Muscle layer of colon (tissue), 2 donors: ENCODE measurements at regions not wholly inside any gene's neighbourhood (a gene's known extent, or its start where the extent isn't known, plus 50 kb on each side); places are given as distances from the start of the nearest gene placed in this dataset.
"Not testable (repeated sequence)": the region's sequence is repeated elsewhere in the genome, so short reads cannot be mapped to it uniquely, and the experiment has no call there.

ENCODE experiments used
- H3K27ac ChIP-seq: one replicate; pipeline ENCODE4 v1.7.0; 2013; ENCODE audit warnings: low read depth, mild to moderate bottlenecking, low read length, moderate library complexity
- H3K27me3 ChIP-seq, 2 donors: one replicate each; pipeline ENCODE4 v1.7.0; 2013; ENCODE audit warnings: low read length in 2 of 2, mild to moderate bottlenecking in 2 of 2; ENCODE audit not compliant: insufficient read depth in 2 of 2, control insufficient read depth in 1 of 2
- H3K36me3 ChIP-seq: one replicate; pipeline ENCODE4 v1.7.0; 2013; ENCODE audit warnings: mild to moderate bottlenecking, low read length; ENCODE audit not compliant: insufficient read depth
- H3K4me1 ChIP-seq: one replicate; pipeline ENCODE4 v1.7.0; 2013; ENCODE audit warnings: mild to moderate bottlenecking, low read length; ENCODE audit not compliant: insufficient read depth
- H3K4me3 ChIP-seq, 2 donors: one replicate each; pipeline ENCODE4 v1.7.0; 2013; ENCODE audit warnings: low read length in 2 of 2, low read depth in 1 of 2, mild to moderate bottlenecking in 1 of 2, moderate library complexity in 1 of 2
- H3K9ac ChIP-seq: one replicate; pipeline ENCODE4 v1.7.0; 2013; ENCODE audit warnings: low read length
- H3K9me3 ChIP-seq: one replicate; pipeline ENCODE4 v1.7.0; 2013; ENCODE audit warnings: mild to moderate bottlenecking, low read length
- donor health status: abdominal sarcoma.
- donor health status: Adenocarcinoma of cecum.

- not testable (repeated sequence) for H3K27me3 ChIP-seq, H3K4me1 ChIP-seq, H3K9ac ChIP-seq, H3K36me3 ChIP-seq, H3K4me3 ChIP-seq, H3K27ac ChIP-seq, H3K9me3 ChIP-seq
Observed at GRCh38 chr2:89947208-89947815, 1255.8 kb downstream of the RPIA start.

DNA sequence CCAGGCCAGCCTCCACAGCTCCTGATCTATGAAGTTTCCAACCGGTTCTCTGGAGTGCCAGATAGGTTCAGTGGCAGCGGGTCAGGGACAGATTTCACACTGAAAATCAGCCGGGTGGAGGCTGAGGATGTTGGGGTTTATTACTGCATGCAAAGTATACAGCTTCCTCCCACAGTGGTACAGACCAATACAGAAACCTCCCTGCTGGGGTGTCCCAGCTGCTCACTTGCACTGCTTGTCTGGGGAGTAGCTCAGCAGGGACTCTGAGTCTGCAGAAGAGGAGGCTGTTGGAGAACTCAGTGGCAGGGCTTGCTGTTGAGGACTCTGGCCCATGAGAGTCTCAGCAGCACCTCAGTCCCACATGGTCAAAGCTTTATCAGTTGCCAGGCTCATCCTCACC lies 1256.6 kb downstream of the RPIA start:
- H3K4me3 ChIP-seq, H3K9me3 ChIP-seq, H3K27ac ChIP-seq, H3K27me3 ChIP-seq, H3K4me1 ChIP-seq, H3K36me3 ChIP-seq, H3K9ac ChIP-seq: not testable (repeated sequence)

GRCh38 chr2:89950807-89951206 lies 1259.3 kb downstream of the RPIA start:
- not testable (repeated sequence) for H3K27me3 ChIP-seq, H3K36me3 ChIP-seq, H3K27ac ChIP-seq, H3K9ac ChIP-seq, H3K4me3 ChIP-seq, H3K9me3 ChIP-seq, H3K4me1 ChIP-seq

GRCh38 chr2:89957236-89957635 lies 1265.8 kb downstream of the RPIA start:
- H3K4me3 ChIP-seq, H3K27me3 ChIP-seq, H3K36me3 ChIP-seq, H3K9ac ChIP-seq, H3K9me3 ChIP-seq, H3K27ac ChIP-seq, H3K4me1 ChIP-seq: not testable (repeated sequence)

- not testable (repeated sequence) for H3K9ac ChIP-seq, H3K27ac ChIP-seq, H3K4me3 ChIP-seq, H3K36me3 ChIP-seq, H3K27me3 ChIP-seq, H3K9me3 ChIP-seq, H3K4me1 ChIP-seq
Observed at GRCh38 chr2:89959729-89960378, 1268.4 kb downstream of the RPIA start.

DNA sequence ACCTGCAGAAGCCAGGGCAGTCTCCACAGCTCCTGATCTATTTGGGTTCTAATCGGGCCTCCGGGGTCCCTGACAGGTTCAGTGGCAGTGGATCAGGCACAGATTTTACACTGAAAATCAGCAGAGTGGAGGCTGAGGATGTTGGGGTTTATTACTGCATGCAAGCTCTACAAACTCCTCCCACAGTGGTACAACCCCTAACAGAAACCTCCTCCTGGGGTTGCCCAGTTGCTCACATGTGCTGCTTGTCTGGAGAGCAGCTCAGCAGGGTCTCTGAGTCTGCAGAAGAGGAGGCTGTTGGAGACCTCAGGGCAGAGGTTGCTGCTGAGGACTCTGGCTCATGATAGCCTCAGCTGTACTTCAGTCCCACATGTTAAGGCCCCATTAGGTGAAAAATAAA lies 1269.1 kb downstream of the RPIA start:
- not testable (repeated sequence) for H3K4me3 ChIP-seq, H3K9ac ChIP-seq, H3K4me1 ChIP-seq, H3K27me3 ChIP-seq, H3K27ac ChIP-seq, H3K9me3 ChIP-seq, H3K36me3 ChIP-seq

DNA sequence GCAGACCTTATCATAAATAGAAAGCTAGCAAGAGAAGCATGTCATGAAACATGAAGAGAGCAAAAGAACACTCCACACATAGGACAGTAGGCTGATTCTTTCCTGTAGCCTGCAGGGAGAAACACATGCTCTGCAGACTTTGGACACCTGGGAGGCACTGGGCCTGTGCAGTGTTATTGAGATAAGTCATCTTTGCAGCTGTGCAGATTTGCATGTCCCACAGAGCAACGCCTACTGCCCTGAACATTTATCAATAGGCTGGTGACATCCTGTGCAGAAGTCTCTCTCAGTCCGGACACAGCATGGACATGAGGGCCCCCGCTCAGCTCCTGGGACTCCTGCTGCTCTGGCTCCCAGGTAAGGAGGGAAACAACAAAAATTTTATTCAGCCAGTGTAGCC lies 1277.1 kb downstream of the RPIA start:
- not testable (repeated sequence) for H3K4me3 ChIP-seq, H3K4me1 ChIP-seq, H3K27me3 ChIP-seq, H3K36me3 ChIP-seq, H3K27ac ChIP-seq, H3K9ac ChIP-seq, H3K9me3 ChIP-seq

- H3K27me3 ChIP-seq, H3K4me3 ChIP-seq, H3K9me3 ChIP-seq, H3K4me1 ChIP-seq, H3K9ac ChIP-seq, H3K36me3 ChIP-seq, H3K27ac ChIP-seq: not testable (repeated sequence)
Observed at GRCh38 chr2:89969190-89969589, 1277.7 kb downstream of the RPIA start.

DNA sequence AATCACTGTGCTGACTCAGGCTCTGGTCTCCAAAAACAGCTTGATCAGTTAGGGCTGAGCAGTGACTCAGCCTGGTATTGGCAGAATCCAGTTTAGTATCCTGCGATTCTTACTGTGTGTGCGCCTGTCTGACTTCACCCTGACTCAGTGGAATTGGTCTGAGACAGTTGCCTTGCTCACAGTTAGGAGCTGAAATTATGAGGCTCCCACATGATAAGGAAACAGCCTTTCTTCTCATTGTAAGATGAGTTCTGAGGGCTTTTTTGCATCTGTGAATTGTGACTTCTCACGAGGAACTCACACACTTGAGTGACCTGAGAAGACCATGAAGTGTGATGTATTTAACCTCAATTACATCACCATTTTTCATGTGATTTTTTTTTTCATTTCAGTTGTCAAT lies 1282.4 kb downstream of the RPIA start:
- not testable (repeated sequence) for H3K4me1 ChIP-seq, H3K27me3 ChIP-seq, H3K27ac ChIP-seq, H3K36me3 ChIP-seq, H3K9ac ChIP-seq, H3K9me3 ChIP-seq, H3K4me3 ChIP-seq

GRCh38 chr2:89979826-89980537 lies 1288.5 kb downstream of the RPIA start:
- not testable (repeated sequence) for H3K9ac ChIP-seq, H3K27ac ChIP-seq, H3K27me3 ChIP-seq, H3K9me3 ChIP-seq, H3K4me3 ChIP-seq, H3K36me3 ChIP-seq, H3K4me1 ChIP-seq

DNA sequence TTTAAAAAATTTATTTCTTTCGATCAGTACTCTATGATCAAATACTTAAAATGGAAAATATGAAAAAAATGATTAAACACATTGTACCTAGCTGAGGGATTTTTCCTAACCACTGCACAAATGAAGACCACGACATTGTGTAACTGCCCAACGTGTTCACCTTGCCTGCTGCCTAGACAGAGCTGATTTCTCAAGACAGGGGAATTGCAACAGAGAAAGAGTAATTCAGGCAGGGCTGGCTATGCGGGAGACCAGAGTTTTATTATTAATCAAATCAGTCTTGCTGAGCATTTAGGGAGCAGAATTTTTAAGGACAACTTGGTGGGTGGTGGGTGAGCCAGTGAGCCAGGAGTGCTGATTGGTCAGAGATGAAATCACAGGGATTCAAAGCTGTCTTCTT lies 1290.8 kb downstream of the RPIA start:
- not testable (repeated sequence) for H3K9me3 ChIP-seq, H3K4me3 ChIP-seq, H3K4me1 ChIP-seq, H3K27ac ChIP-seq, H3K27me3 ChIP-seq, H3K9ac ChIP-seq, H3K36me3 ChIP-seq

GRCh38 chr2:89985650-89986049 lies 1294.2 kb downstream of the RPIA start:
- H3K4me1 ChIP-seq, H3K4me3 ChIP-seq, H3K9ac ChIP-seq, H3K9me3 ChIP-seq, H3K27ac ChIP-seq, H3K27me3 ChIP-seq, H3K36me3 ChIP-seq: not testable (repeated sequence)
